DND-41 (cell line): ENCODE measurements at regions not wholly inside any gene's neighbourhood (a gene's known extent, or its start where the extent isn't known, plus 50 kb on each side); places are given as distances from the start of the nearest gene placed in this dataset.

Source experiments
- ATAC-seq: fragments of 200-7000 bp; cut with Tn5 transposase; 3 replicates; pipeline ENCODE4 v1.9.1; 2021; ENCODE audit warnings: low read depth; ENCODE audit not compliant: insufficient read depth
- DNase-seq: peaks from one replicate; pipeline ENCODE4 v3.0.0-alpha.2; 2020
- H2AFZ ChIP-seq: 2 replicates; pipeline ENCODE4 v1.6.0; 2012; ENCODE audit warnings: low read depth, low read length
- H3K27ac ChIP-seq: 2 replicates; pipeline ENCODE4 v1.5.1; 2012; ENCODE audit warnings: low read length, inconsistent platforms
- H3K27me3 ChIP-seq: fragments of 200-600 bp; sonication (generic); 2 replicates; pipeline ENCODE4 v1.6.0; 2012; ENCODE audit warnings: low read length, mild to moderate bottlenecking, inconsistent platforms; ENCODE audit not compliant: insufficient read depth, poor library complexity
- H3K36me3 ChIP-seq: 2 replicates; pipeline ENCODE4 v1.5.1; 2012; ENCODE audit warnings: low read length, inconsistent platforms; ENCODE audit not compliant: insufficient read depth
- H3K4me1 ChIP-seq: 2 replicates; pipeline ENCODE4 v1.5.1; 2012; ENCODE audit warnings: mild to moderate bottlenecking, low read length; ENCODE audit not compliant: insufficient read depth
- H3K4me2 ChIP-seq: 2 replicates; pipeline ENCODE4 v1.6.0; 2012; ENCODE audit warnings: mild to moderate bottlenecking, moderate library complexity, low read length, inconsistent platforms; ENCODE audit not compliant: insufficient read depth
- H3K4me3 ChIP-seq, 2 experiments: fragments of 200-600 bp in 1 of 2; shearing (Covaris generic) in 1 of 2; 2 replicates each; pipeline ENCODE4 v1.5.1; 2012 to 2016; ENCODE audit warnings: inconsistent platforms in 2 of 2, low read length in 2 of 2, mild to moderate bottlenecking in 2 of 2, low read depth in 1 of 2, moderate library complexity in 1 of 2
- H3K79me2 ChIP-seq: 2 replicates; pipeline ENCODE4 v1.6.0; 2012; ENCODE audit warnings: low read length, inconsistent platforms; ENCODE audit not compliant: insufficient read depth
- H3K9ac ChIP-seq: 2 replicates; pipeline ENCODE4 v1.6.0; 2012; ENCODE audit warnings: low read depth, mild to moderate bottlenecking, inconsistent platforms, low read length, moderate library complexity
- H3K9me3 ChIP-seq: 2 replicates; pipeline ENCODE4 v1.5.1; 2012; ENCODE audit warnings: low read length, moderate library complexity, mild to moderate bottlenecking, inconsistent platforms; ENCODE audit not compliant: insufficient read depth, severe bottlenecking
- H4K20me1 ChIP-seq: 2 replicates; pipeline ENCODE4 v1.6.0; 2012; ENCODE audit warnings: low read length; ENCODE audit not compliant: insufficient read depth
- CTCF ChIP-seq: IDR thresholded peaks from 2 replicates; pipeline ENCODE4 v1.5.1; 2012; ENCODE audit warnings: borderline replicate concordance, low read length, moderate library complexity, mild to moderate bottlenecking; ENCODE audit not compliant: poor library complexity, severe bottlenecking; ENCODE audit errors: extremely low read depth
- EZH2 ChIP-seq: IDR thresholded peaks from 3 replicates; pipeline ENCODE4 v1.6.1; 2012; ENCODE audit warnings: borderline replicate concordance, low read depth, mild to moderate bottlenecking, moderate library complexity, low read length, inconsistent platforms; ENCODE audit not compliant: severe bottlenecking

GRCh38 chr13:97120976-97121375 lies 101.2 kb upstream of the MBNL2 start:
- Histone ChIP-seq H3K27me3 (peaks cover 6% of the 10 kb centered on the region), H3K9ac (no peak overlapping the region), H3K36me3 (no peaks in the 10 kb centered on the region), H3K79me2 (no peaks in the 10 kb centered on the region), H4K20me1 (no peaks in the 10 kb centered on the region), H2AFZ (no peak overlapping the region), H3K9me3 (no peaks in the 10 kb centered on the region), H3K4me3 (no peak overlapping the region), H3K27ac (no peak overlapping the region), H3K4me2 (no peak overlapping the region), H3K4me1 (no peaks in the 10 kb centered on the region)
- TF ChIP-seq EZH2 = no peak
- no peak for TF ChIP-seq CTCF
- DNase-seq = no peak
- no peak for ATAC-seq

- no peak overlapping the region for H2AFZ ChIP-seq
- H3K4me1 ChIP-seq = no peaks in the 10 kb centered on the region
- H3K27ac ChIP-seq = no peak overlapping the region
- H3K9me3 ChIP-seq = no peaks in the 10 kb centered on the region
- H3K4me3 ChIP-seq = no peak overlapping the region
- no peaks in the 10 kb centered on the region for H3K79me2 ChIP-seq
- H3K9ac ChIP-seq = no peak overlapping the region
- DNase-seq = no peak
- no peak for TF ChIP-seq CTCF
- TF ChIP-seq EZH2 = no peak
- no peak overlapping the region for H3K4me2 ChIP-seq
- ATAC-seq = no peak
- H3K36me3 ChIP-seq = no peaks in the 10 kb centered on the region
- no peaks in the 10 kb centered on the region for H4K20me1 ChIP-seq
- peaks cover 6% of the 10 kb centered on the region for H3K27me3 ChIP-seq
Observed at GRCh38 chr13:97121894-97122293, 100.2 kb upstream of the MBNL2 start.

GRCh38 chr13:97122381-97122996 lies 99.6 kb upstream of the MBNL2 start:
- Histone ChIP-seq H3K79me2 (no peaks in the 10 kb centered on the region), H3K9ac (no peak overlapping the region), H4K20me1 (no peaks in the 10 kb centered on the region), H2AFZ (no peak overlapping the region), H3K27ac (no peak overlapping the region), H3K9me3 (no peaks in the 10 kb centered on the region), H3K4me2 (no peak overlapping the region), H3K4me1 (no peaks in the 10 kb centered on the region), H3K4me3 (no peak overlapping the region), H3K36me3 (no peaks in the 10 kb centered on the region), H3K27me3 (peaks cover 6% of the 10 kb centered on the region)
- ATAC-seq (no peak), DNase-seq (no peak)
- no peak for TF ChIP-seq EZH2
- TF ChIP-seq CTCF = no peak
